Pancreas (tissue), 10 donors: ENCODE measurements at regions not wholly inside any gene's neighbourhood (a gene's known extent, or its start where the extent isn't known, plus 50 kb on each side); places are given as distances from the start of the nearest gene placed in this dataset.

Source experiments
- ATAC-seq, 4 donors: fragments of 200-7000 bp; cut with Tn5 transposase; one replicate each; pipeline versions ENCODE4 v1.8.0 to v1.9.1; 2020; ENCODE audit warnings: mild to moderate bottlenecking in 4 of 4, moderate library complexity in 4 of 4
- DNase-seq, 6 donors: peaks; one replicate each; pipeline ENCODE4 v3.0.0-alpha.2; 2020
- FAIRE-seq: peaks from 2 replicates; lab custom pipeline; 2012; peaks lifted over from hg19 to GRCh38; lab: Jason Lieb, UNC
- H3K27ac ChIP-seq, 4 donors: fragments of 200-600 bp; sonication (generic); 1 replicate in 3 of 4; 2 replicates in 1 of 4; pipeline versions ENCODE4 v1.5.0 to v1.8.0; 2020
- H3K27me3 ChIP-seq, 4 donors: fragments of 200-600 bp; one replicate each; pipeline ENCODE4 v1.8.0; 2021
- H3K36me3 ChIP-seq, 3 donors: fragments of 200-600 bp; sonication (generic) in 1 of 3; one replicate each; pipeline versions ENCODE4 v1.5.0 to v1.8.0; 2020 to 2021
- H3K4me1 ChIP-seq, 3 donors: fragments of 200-600 bp; one replicate each; pipeline ENCODE4 v1.8.0; 2021
- H3K4me3 ChIP-seq, 4 donors: fragments of 200-600 bp; sonication (generic) in 2 of 4; one replicate each; pipeline versions ENCODE4 v1.5.0 to v1.8.0; 2020 to 2021
- H3K9me3 ChIP-seq, 4 donors: fragments of 200-600 bp; one replicate each; pipeline ENCODE4 v1.8.0; 2021
- WGBS, 2 donors: extraction: QIAGEN DNeasy Blood & Tissue Kit; methylation state at CpG; one replicate each; pipeline ENCODE4 v1.1.7; 2013; 5-methylcytosine and 5-hydroxymethylcytosine counted together
- intact Hi-C, 3 donors: fragments of 100-400 bp; cut with DNase I; formaldehyde crosslinking; loops; one replicate each; pipeline versions ENCODE4 v1.11.1 to v1.14.2; 2022
- TF ChIP-seq, protein P1 (sequence below), 4 donors: fragments of 200-600 bp; sonication (generic) in 3 of 4; IDR thresholded peaks; one replicate each; pipeline versions ENCODE4 v1.5.0 to v1.8.0; 2021; ENCODE audit warnings: antibody characterized with exemption in 4 of 4
- donor health status: healthy with polysubstance abuse.
- donor health status: DM: no; HTN: no; CAD: no; lungs with moderate emphysema.
- donor health status: DM: no; HTN: no; CAD: no.
- donor health status: control.
- donor health status: control.
- donor health status: Bipolar disorder and iron deficiency.
- donor health status: DM: yes; HTN: yes; CAD: no.
- donor health status: DM: no; HTN: no; CAD: no.
- donor health status: DM: no; HTN: no; CAD: no.
- donor health status: DM: yes; HTN: yes; CAD: no.

GRCh38 chr18:22109535-22109934 is 59.9 kb upstream of the GATA6 start:
- DNase-seq (no peak), FAIRE-seq (no peak), ATAC-seq (no peak)
- intact Hi-C loops = loop anchor here in 1 of 3 donors (10.0 kb wide), 1 partner anchor 55 kb away; the partner anchor contains the start of gene GATA6
- 92% methylated on average over 4 of the region's 4 CpGs for WGBS, 2 donors
- Histone ChIP-seq H3K9me3 (no peaks in the 10 kb centered on the region), H3K4me1 (peaks cover 0 to 8% (median 0%) of the 10 kb centered on the region in 3 donors), H3K27me3 (no peaks in the 10 kb centered on the region), H3K27ac (no peak overlapping the region), H3K36me3 (no peaks in the 10 kb centered on the region), H3K4me3 (no peak overlapping the region)
- TF ChIP-seq, protein P1, sequence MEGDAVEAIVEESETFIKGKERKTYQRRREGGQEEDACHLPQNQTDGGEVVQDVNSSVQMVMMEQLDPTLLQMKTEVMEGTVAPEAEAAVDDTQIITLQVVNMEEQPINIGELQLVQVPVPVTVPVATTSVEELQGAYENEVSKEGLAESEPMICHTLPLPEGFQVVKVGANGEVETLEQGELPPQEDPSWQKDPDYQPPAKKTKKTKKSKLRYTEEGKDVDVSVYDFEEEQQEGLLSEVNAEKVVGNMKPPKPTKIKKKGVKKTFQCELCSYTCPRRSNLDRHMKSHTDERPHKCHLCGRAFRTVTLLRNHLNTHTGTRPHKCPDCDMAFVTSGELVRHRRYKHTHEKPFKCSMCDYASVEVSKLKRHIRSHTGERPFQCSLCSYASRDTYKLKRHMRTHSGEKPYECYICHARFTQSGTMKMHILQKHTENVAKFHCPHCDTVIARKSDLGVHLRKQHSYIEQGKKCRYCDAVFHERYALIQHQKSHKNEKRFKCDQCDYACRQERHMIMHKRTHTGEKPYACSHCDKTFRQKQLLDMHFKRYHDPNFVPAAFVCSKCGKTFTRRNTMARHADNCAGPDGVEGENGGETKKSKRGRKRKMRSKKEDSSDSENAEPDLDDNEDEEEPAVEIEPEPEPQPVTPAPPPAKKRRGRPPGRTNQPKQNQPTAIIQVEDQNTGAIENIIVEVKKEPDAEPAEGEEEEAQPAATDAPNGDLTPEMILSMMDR (IDR thresholded peaks at IDR 0.05) = no peak

GRCh38 chr18:22110461-22110924 is 58.9 kb upstream of the GATA6 start:
- intact Hi-C loops = no loop called here
- FAIRE-seq (no peak), DNase-seq (no peak), ATAC-seq (no peak)
- Histone ChIP-seq H3K27me3 (no peaks in the 10 kb centered on the region), H3K27ac (no peak overlapping the region), H3K4me3 (no peak overlapping the region), H3K36me3 (no peaks in the 10 kb centered on the region), H3K9me3 (no peaks in the 10 kb centered on the region), H3K4me1 (peaks cover 4 to 13% (median 6%) of the 10 kb centered on the region in 3 donors)
- WGBS, 2 donors = 49 to 55% methylated on average over 9 of the region's 9 CpGs
- TF ChIP-seq, protein P1 (IDR thresholded peaks at IDR 0.05) = no peak

GRCh38 chr18:22112215-22112614 is 57.2 kb upstream of the GATA6 start:
- no peak overlapping the region for H3K27ac ChIP-seq
- H3K4me1 ChIP-seq = peaks cover 8 to 13% (median 12%) of the 10 kb centered on the region in 3 donors
- FAIRE-seq (no peak), ATAC-seq (no peak), DNase-seq (no peak)
- intact Hi-C loops = no loop called here
- TF ChIP-seq, protein P1 (IDR thresholded peaks at IDR 0.05) = no peak
- no peaks in the 10 kb centered on the region for H3K9me3 ChIP-seq
- no peaks in the 10 kb centered on the region for H3K36me3 ChIP-seq
- no peaks in the 10 kb centered on the region for H3K27me3 ChIP-seq
- no peak overlapping the region for H3K4me3 ChIP-seq
- 93 to 97% methylated on average over 5 of the region's 5 CpGs for WGBS, 2 donors

- 25% methylated on average over 9 of the region's 9 CpGs for WGBS, 2 donors
- H3K27ac ChIP-seq = no peak overlapping the region
- peak in 4 of 6 donors; percentile 40 to 73 (median 61) for DNase-seq
- FAIRE-seq = no peak
- H3K27me3 ChIP-seq = no peaks in the 10 kb centered on the region
- peak; percentile 51 to 65 (median 59) for ATAC-seq
- no peaks in the 10 kb centered on the region for H3K36me3 ChIP-seq
- intact Hi-C loops = no loop called here
- no peaks in the 10 kb centered on the region for H3K9me3 ChIP-seq
- TF ChIP-seq, protein P1 (IDR thresholded peaks at IDR 0.05) = no peak
- no peak overlapping the region for H3K4me3 ChIP-seq
- H3K4me1 ChIP-seq = peaks cover 8 to 13% (median 12%) of the 10 kb centered on the region in 3 donors
These were observed 56.1 kb upstream of the GATA6 start for GRCh38 chr18:22113144-22113844.
